Glutamatergic neuron (in vitro differentiated cells): ENCODE measurements at regions not wholly inside any gene's neighbourhood (a gene's known extent, or its start where the extent isn't known, plus 50 kb on each side); places are given as distances from the start of the nearest gene placed in this dataset.

Experiments
- DNase-seq: peaks from one replicate; pipeline ENCODE4 v3.0.0; 2022
- H3K27ac Mint-ChIP-seq: one replicate; pipeline ENCODE4 v1.8.0; 2020; ENCODE audit warnings: mild to moderate bottlenecking, mixed read lengths, inconsistent platforms; ENCODE audit not compliant: unreplicated experiment
- H3K27me3 Mint-ChIP-seq: one replicate; pipeline ENCODE4 v1.8.0; 2020; ENCODE audit warnings: mild to moderate bottlenecking, moderate library complexity, mixed read lengths, inconsistent platforms; ENCODE audit not compliant: unreplicated experiment
- H3K36me3 Mint-ChIP-seq: one replicate; pipeline ENCODE4 v1.8.0; 2020; ENCODE audit warnings: mild to moderate bottlenecking, mixed read lengths, inconsistent platforms; ENCODE audit not compliant: unreplicated experiment
- H3K4me1 Mint-ChIP-seq: one replicate; pipeline ENCODE4 v1.8.0; 2020; ENCODE audit warnings: mild to moderate bottlenecking, low read depth, mixed read lengths, inconsistent platforms; ENCODE audit not compliant: unreplicated experiment
- H3K4me3 Mint-ChIP-seq: one replicate; pipeline ENCODE4 v1.8.0; 2020; ENCODE audit warnings: mild to moderate bottlenecking, mixed read lengths, inconsistent platforms; ENCODE audit not compliant: unreplicated experiment
- H3K9me3 Mint-ChIP-seq: one replicate; pipeline ENCODE4 v1.8.0; 2020; ENCODE audit warnings: mild to moderate bottlenecking, moderate library complexity, mixed read lengths, inconsistent platforms; ENCODE audit not compliant: unreplicated experiment
- TF ChIP-seq, protein P1 (sequence below): fragments of 200-600 bp; sonication (generic); IDR thresholded peaks from one replicate; pipeline ENCODE4 v1.5.0; 2021; ENCODE audit not compliant: partially characterized antibody, unreplicated experiment

DNA sequence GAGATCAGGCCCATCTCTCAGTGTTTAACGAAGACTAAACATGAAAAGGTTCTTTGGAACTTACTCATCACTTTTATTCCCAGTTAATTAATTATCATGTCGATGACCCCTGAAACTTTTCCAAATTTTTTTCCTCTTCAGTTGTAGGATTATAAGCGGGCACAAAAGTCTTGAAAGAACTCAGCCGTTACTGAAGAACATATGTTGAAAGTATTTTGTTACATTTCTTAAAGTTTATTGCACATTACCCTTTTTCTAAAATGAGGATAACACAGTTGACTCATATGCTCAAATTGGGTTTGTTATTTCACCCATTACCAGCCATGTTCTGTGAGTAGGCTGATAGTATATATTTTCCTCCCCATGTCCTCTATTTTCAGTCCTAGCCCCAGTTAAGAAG lies 75.9 kb upstream of the COL3A1 start:
- H3K36me3 Mint-ChIP-seq = no peaks in the 10 kb centered on the region
- TF ChIP-seq, protein P1, sequence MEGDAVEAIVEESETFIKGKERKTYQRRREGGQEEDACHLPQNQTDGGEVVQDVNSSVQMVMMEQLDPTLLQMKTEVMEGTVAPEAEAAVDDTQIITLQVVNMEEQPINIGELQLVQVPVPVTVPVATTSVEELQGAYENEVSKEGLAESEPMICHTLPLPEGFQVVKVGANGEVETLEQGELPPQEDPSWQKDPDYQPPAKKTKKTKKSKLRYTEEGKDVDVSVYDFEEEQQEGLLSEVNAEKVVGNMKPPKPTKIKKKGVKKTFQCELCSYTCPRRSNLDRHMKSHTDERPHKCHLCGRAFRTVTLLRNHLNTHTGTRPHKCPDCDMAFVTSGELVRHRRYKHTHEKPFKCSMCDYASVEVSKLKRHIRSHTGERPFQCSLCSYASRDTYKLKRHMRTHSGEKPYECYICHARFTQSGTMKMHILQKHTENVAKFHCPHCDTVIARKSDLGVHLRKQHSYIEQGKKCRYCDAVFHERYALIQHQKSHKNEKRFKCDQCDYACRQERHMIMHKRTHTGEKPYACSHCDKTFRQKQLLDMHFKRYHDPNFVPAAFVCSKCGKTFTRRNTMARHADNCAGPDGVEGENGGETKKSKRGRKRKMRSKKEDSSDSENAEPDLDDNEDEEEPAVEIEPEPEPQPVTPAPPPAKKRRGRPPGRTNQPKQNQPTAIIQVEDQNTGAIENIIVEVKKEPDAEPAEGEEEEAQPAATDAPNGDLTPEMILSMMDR = no peak
- no peaks in the 10 kb centered on the region for H3K9me3 Mint-ChIP-seq
- H3K27ac Mint-ChIP-seq = no peak overlapping the region
- DNase-seq = no peak
- H3K4me1 Mint-ChIP-seq = peaks cover 2% of the 10 kb centered on the region
- H3K27me3 Mint-ChIP-seq = no peaks in the 10 kb centered on the region
- no peak overlapping the region for H3K4me3 Mint-ChIP-seq

DNA sequence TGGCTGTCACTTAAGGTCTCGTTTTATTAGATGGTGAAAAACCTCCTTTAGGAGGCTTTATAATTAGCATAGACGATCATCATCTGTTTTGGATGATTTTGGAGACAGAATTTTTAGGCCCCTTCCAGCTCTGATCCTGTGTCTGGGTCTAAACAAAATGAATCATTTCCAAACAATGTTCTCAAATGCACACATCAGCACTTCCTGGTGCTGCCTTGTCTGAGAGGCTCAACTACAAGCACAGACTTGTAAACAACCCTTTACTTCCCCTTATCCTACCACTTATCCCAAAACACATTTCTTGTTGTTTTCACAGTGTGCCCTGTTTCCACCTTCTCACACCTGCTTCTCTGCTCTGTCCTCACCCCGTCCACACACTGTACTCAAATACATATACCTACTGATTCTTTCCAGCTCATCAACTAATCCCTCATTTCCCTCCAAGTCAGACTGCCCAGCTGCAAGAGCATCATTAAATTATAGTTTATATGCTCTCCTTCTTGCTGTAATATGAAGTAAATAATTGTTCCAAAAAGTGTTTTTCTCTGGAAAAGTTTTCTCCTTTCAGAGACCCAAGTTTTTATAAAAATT lies 71.2 kb upstream of the COL3A1 start:
- Mint-ChIP-seq H3K4me1 (no peaks in the 10 kb centered on the region), H3K27ac (no peak overlapping the region), H3K9me3 (peaks cover 2% of the 10 kb centered on the region), H3K4me3 (no peak overlapping the region), H3K27me3 (no peaks in the 10 kb centered on the region), H3K36me3 (no peaks in the 10 kb centered on the region)
- TF ChIP-seq, protein P1 = no peak
- no peak for DNase-seq

DNA sequence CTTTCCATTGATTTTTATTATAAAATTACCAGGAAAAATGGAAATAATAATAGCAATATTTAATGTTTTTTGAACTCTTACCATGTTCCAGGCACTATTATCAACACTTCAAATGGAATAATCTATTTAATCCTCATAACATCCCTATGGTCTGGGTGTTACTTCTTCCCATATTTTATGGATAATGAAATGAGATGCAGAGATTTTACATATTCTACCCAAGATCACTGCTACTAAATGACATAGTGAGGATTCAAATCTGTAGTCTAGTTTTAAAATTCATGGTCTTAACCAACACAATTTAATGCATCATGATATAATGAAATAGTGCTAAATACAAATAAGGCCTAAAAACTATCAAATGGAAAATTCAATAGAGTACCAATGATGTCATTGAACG lies 70.4 kb upstream of the COL3A1 start:
- Mint-ChIP-seq H3K36me3 (no peaks in the 10 kb centered on the region), H3K4me3 (no peak overlapping the region), H3K27ac (no peak overlapping the region), H3K27me3 (no peaks in the 10 kb centered on the region), H3K4me1 (no peaks in the 10 kb centered on the region), H3K9me3 (peaks cover 2% of the 10 kb centered on the region)
- TF ChIP-seq, protein P1 = no peak
- DNase-seq = no peak

DNA sequence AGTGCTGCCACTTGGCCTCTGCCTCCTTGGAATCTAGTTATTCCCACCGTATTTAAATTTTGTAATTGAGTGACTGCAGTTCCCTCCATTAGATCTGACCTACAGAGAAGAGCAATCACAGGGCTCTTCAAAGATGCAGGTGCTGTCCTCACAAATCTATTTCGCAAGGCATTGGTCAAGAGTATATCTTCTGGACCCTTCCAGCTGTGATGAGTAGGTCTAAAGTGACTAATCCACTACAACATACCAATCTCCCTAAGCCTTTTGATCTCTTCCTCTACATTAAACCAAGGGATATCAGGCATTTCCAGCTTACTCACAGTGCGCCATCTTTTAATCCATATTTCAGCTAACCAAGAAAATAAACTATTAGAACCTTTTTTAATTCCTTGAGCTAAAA lies 65.1 kb upstream of the COL3A1 start:
- no peaks in the 10 kb centered on the region for H3K27me3 Mint-ChIP-seq
- no peak overlapping the region for H3K27ac Mint-ChIP-seq
- no peak overlapping the region for H3K4me3 Mint-ChIP-seq
- peaks cover 6% of the 10 kb centered on the region for H3K9me3 Mint-ChIP-seq
- DNase-seq = no peak
- TF ChIP-seq, protein P1 = no peak
- H3K36me3 Mint-ChIP-seq = no peaks in the 10 kb centered on the region
- no peaks in the 10 kb centered on the region for H3K4me1 Mint-ChIP-seq

DNA sequence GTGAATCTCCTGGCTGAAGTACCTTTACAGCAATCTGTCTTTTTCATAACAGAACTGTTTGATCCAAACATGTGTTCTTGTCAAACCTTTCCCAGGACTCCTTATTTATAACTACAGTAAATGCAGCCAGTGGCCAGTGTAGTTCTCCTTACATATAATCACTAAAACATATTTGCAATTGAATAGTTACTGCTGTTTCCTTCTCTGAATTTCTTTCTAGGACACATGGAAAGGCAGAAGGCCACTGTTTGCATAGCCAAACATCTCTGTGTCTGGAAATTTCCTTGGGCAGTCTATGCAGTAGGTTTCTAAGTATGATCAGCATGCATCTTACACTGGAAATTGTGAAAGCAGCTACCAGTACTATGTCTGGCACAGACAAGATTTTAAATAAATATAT lies 57.4 kb upstream of the COL3A1 start:
- no peak overlapping the region for H3K27ac Mint-ChIP-seq
- no peak for DNase-seq
- peaks cover 1% of the 10 kb centered on the region for H3K27me3 Mint-ChIP-seq

More for the DNA sequence above, 57.4 kb upstream of the COL3A1 start:
- no peaks in the 10 kb centered on the region for H3K36me3 Mint-ChIP-seq
- TF ChIP-seq, protein P1 = no peak
- peaks cover 1% of the 10 kb centered on the region for H3K9me3 Mint-ChIP-seq
- H3K4me1 Mint-ChIP-seq = no peaks in the 10 kb centered on the region
- H3K4me3 Mint-ChIP-seq = no peak overlapping the region
